Skeletal muscle satellite cell (primary cell): ENCODE measurements at regions not wholly inside any gene's neighbourhood (a gene's known extent, or its start where the extent isn't known, plus 50 kb on each side); places are given as distances from the start of the nearest gene placed in this dataset.
"Not testable (repeated sequence)": the region's sequence is repeated elsewhere in the genome, so short reads cannot be mapped to it uniquely, and the experiment has no call there.

Experiments used
- H3K27me3 ChIP-seq: 2 replicates; pipeline ENCODE4 v1.7.0; 2013; ENCODE audit warnings: low read length; ENCODE audit not compliant: control insufficient read depth, insufficient read depth
- H3K36me3 ChIP-seq: 2 replicates; pipeline ENCODE4 v1.7.0; 2013; ENCODE audit warnings: mild to moderate bottlenecking, control low read depth, low read length; ENCODE audit not compliant: insufficient read depth
- H3K4me1 ChIP-seq: 2 replicates; pipeline ENCODE4 v1.7.0; 2013; ENCODE audit warnings: low read length; ENCODE audit not compliant: control insufficient read depth, insufficient read depth
- H3K4me2 ChIP-seq: 2 replicates; pipeline ENCODE4 v1.7.0; 2013; ENCODE audit warnings: mild to moderate bottlenecking, low read length
- H3K4me3 ChIP-seq: 2 replicates; pipeline ENCODE4 v1.7.0; 2013; ENCODE audit warnings: low read length
- H3K9ac ChIP-seq: 2 replicates; pipeline ENCODE4 v1.7.0; 2013; ENCODE audit warnings: mild to moderate bottlenecking, low read depth, low read length, moderate library complexity
- H3K9me3 ChIP-seq: replicated peaks from 2 replicates; pipeline ENCODE4 v1.7.0; 2013; ENCODE audit warnings: mild to moderate bottlenecking, control low read depth, low read length

DNA sequence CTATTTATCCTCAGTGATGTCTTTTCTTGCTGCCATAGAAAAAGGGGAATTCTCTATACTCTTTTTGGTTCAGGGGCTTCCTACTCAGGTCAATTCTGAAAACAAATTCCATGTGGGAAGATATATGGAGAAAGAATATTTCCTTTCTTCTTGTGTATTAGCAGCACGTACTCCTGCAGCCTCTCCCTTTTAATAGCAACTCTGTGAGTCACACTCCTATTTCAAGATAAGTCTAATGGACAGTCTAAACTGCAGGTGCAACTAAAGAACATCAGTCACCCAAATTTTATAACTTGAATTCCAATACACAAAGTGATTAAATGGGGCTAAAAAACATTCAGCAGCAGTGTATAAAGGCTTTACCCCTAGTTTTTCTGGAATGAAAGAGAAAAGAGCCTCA is 942.2 kb downstream of the CNTNAP5 start:
- H3K9ac ChIP-seq, result no peak overlapping the region
- no peaks in the 10 kb centered on the region for H3K27me3 ChIP-seq
- H3K4me2 ChIP-seq, result no peak overlapping the region
- H3K36me3 ChIP-seq, result no peaks in the 10 kb centered on the region
- H3K4me3 ChIP-seq, result no peak overlapping the region
- no peaks in the 10 kb centered on the region for H3K9me3 ChIP-seq
- no peaks in the 10 kb centered on the region for H3K4me1 ChIP-seq

GRCh38 chr2:124970030-124970429 is 944.9 kb downstream of the CNTNAP5 start:
- Histone ChIP-seq H3K4me1 (no peaks in the 10 kb centered on the region), H3K4me3 (no peak overlapping the region), H3K27me3 (no peaks in the 10 kb centered on the region), H3K4me2 (no peak overlapping the region), H3K9ac (no peak overlapping the region), H3K9me3 (no peaks in the 10 kb centered on the region), H3K36me3 (no peaks in the 10 kb centered on the region)

GRCh38 chr2:124973396-124973795 is 948.3 kb downstream of the CNTNAP5 start:
- Histone ChIP-seq H3K9me3 (peaks cover 2% of the 10 kb centered on the region), H3K4me3 (no peak overlapping the region), H3K9ac (no peak overlapping the region), H3K27me3 (no peaks in the 10 kb centered on the region), H3K4me2 (no peak overlapping the region), H3K4me1 (no peaks in the 10 kb centered on the region), H3K36me3 (no peaks in the 10 kb centered on the region)

DNA sequence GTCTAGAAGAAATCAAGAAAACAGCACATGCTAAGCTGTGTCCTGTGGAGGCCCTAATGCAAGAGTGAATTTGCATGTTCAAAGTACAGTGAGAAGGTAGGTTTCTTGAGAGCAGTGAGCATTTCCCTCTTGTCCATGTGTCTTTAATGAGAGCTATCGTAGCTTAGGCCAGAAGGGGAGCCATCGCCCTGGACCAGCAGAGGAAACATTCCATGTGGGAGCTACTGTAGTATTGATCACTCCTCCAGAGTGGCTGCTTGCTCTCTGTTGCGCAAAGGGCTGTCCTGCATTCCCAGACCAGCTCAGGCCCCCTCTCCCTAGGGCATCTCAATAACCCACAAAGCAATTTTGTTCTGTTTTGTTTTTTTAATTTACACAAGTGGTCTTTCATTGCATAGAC is 950.1 kb downstream of the CNTNAP5 start:
- no peak overlapping the region for H3K4me2 ChIP-seq
- no peak overlapping the region for H3K9ac ChIP-seq
- peaks cover 5% of the 10 kb centered on the region for H3K9me3 ChIP-seq
- H3K4me3 ChIP-seq, result no peak overlapping the region
- no peaks in the 10 kb centered on the region for H3K4me1 ChIP-seq
- no peaks in the 10 kb centered on the region for H3K36me3 ChIP-seq
- no peaks in the 10 kb centered on the region for H3K27me3 ChIP-seq

DNA sequence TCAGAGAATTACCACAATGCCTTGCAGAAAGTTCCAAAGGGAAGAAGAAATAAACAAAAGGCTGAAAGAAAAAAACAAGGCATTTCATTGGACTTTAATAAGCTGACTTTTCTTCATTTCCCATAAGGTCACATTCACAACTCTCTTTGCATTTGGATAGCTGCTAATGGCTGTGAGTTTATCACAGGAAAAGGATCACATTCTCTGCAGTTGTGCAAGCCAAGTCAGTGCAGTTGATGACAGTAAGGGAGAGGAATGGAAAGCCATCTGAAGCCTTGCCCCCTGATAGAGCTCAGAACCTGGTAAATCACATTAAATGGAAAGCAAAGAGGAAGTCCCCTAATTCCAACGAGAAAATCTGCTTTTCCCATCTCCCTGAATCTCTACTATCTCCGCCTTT is 950.6 kb downstream of the CNTNAP5 start:
- no peaks in the 10 kb centered on the region for H3K36me3 ChIP-seq
- H3K9ac ChIP-seq, result no peak overlapping the region
- no peaks in the 10 kb centered on the region for H3K4me1 ChIP-seq
- H3K27me3 ChIP-seq, result no peaks in the 10 kb centered on the region
- H3K4me3 ChIP-seq, result no peak overlapping the region
- no peak overlapping the region for H3K4me2 ChIP-seq
- peaks cover 5% of the 10 kb centered on the region for H3K9me3 ChIP-seq

- no peak overlapping the region for H3K4me3 ChIP-seq
- no peaks in the 10 kb centered on the region for H3K36me3 ChIP-seq
- H3K27me3 ChIP-seq, result no peaks in the 10 kb centered on the region
- no peak overlapping the region for H3K4me2 ChIP-seq
- no peaks in the 10 kb centered on the region for H3K4me1 ChIP-seq
- H3K9me3 ChIP-seq, result peaks cover 12% of the 10 kb centered on the region
- H3K9ac ChIP-seq, result no peak overlapping the region
Observed at GRCh38 chr2:124978597-124978996, 953.5 kb downstream of the CNTNAP5 start.

GRCh38 chr2:124983595-124983994 is 958.5 kb downstream of the CNTNAP5 start:
- Histone ChIP-seq H3K9ac (no peak overlapping the region), H3K36me3 (no peaks in the 10 kb centered on the region), H3K4me1 (no peaks in the 10 kb centered on the region), H3K4me3 (no peak overlapping the region), H3K9me3 (peaks cover 11% of the 10 kb centered on the region), H3K4me2 (no peak overlapping the region), H3K27me3 (no peaks in the 10 kb centered on the region)

DNA sequence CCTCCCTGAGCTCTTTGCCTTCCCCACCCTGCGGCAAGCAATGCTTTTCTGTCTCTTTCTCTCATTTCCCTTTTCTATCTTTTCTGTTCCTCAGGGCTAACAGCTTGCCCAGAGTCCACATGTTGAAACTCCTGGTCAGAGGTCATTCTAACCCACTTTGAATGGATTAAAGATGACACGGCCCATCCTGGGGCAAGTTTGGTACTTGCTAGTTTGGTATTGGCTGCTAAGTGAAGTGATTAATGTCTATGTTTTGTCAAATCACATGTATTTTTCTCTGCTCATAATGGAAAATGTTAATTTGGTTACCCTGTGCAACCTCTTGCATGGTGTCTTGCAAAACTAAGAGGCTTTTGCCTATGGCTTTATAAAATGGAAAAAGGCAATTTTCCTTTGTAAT is 960.2 kb downstream of the CNTNAP5 start:
- H3K4me3 ChIP-seq, result no peak overlapping the region
- H3K4me1 ChIP-seq, result no peaks in the 10 kb centered on the region
- no peaks in the 10 kb centered on the region for H3K27me3 ChIP-seq
- H3K9ac ChIP-seq, result no peak overlapping the region
- H3K9me3 ChIP-seq, result peaks cover 8% of the 10 kb centered on the region
- H3K36me3 ChIP-seq, result no peaks in the 10 kb centered on the region
- H3K4me2 ChIP-seq, result no peak overlapping the region

DNA sequence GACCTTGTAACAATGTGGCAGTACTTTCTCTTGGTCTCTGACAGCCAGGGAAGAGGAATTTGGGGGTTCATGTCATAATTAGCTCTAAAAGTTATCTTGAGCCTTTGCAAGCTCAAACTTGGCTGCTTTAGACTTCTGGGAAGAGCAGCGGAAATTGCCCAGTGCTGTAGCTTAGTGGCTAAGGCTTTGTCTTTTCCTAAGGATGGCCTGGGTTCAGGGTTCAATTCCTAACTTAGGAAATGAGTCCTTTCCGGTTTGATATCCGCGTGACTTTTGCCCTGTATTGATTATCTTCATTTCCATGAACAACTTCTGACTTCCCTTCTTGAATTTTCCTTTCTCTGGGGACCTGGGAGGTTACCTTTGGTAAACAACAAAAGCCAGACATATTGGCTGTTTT is 961.0 kb downstream of the CNTNAP5 start:
- H3K36me3 ChIP-seq, result no peaks in the 10 kb centered on the region
- H3K4me3 ChIP-seq, result no peak overlapping the region
- no peak overlapping the region for H3K4me2 ChIP-seq
- no peaks in the 10 kb centered on the region for H3K27me3 ChIP-seq
- H3K4me1 ChIP-seq, result no peaks in the 10 kb centered on the region
- H3K9me3 ChIP-seq, result peaks cover 8% of the 10 kb centered on the region
- no peak overlapping the region for H3K9ac ChIP-seq

DNA sequence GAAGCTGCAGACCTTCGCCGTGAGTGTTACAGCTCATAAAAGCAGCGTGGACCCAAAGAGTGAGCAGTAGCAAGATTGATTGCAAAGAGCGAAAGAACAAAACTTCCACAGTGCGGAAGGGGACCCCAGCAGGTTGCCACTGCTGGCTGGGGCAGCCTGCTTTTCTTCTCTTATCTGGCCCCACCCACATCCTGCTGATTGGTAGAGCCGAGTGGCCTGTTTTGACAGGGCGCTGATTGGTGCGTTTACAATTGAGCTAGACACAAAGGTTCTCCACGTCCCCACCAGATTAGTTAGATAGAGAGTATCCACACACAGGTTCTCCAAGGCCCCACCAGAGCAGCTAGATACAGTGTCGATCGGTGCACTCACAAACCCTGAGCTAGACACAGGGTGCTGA is 961.8 kb downstream of the CNTNAP5 start:
- not testable (repeated sequence) for H3K4me2 ChIP-seq, H3K4me3 ChIP-seq, H3K9me3 ChIP-seq, H3K4me1 ChIP-seq, H3K36me3 ChIP-seq, H3K9ac ChIP-seq, H3K27me3 ChIP-seq

DNA sequence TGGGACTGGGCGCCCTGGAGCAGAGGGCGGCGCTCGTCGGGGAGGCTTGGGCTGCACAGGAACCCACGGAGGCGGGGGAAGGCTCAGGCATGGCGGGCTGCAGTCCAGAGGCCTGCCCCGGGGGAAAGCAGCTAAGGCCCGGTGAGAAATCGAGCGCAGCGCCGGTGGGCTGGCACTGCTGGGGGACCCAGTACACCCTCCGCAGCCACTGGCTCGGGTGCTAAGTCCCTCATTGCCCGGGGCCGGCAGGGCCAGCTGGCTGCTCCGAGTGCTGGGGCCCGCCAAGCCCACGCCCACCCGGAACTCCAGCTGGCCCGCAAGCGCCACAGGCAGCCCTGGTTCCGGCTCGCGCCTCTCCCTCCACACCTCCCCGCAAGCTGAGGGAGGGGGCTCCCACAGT is 962.3 kb downstream of the CNTNAP5 start:
- not testable (repeated sequence) for H3K9ac ChIP-seq, H3K9me3 ChIP-seq, H3K36me3 ChIP-seq, H3K4me1 ChIP-seq, H3K4me3 ChIP-seq, H3K27me3 ChIP-seq, H3K4me2 ChIP-seq

GRCh38 chr2:124988111-124988510 is 963.0 kb downstream of the CNTNAP5 start:
- no peak overlapping the region for H3K4me3 ChIP-seq
- H3K27me3 ChIP-seq, result no peaks in the 10 kb centered on the region
- H3K4me1 ChIP-seq, result no peaks in the 10 kb centered on the region
- H3K4me2 ChIP-seq, result no peak overlapping the region
- H3K9ac ChIP-seq, result no peak overlapping the region
- H3K9me3 ChIP-seq, result peaks cover 2% of the 10 kb centered on the region
- H3K36me3 ChIP-seq, result no peaks in the 10 kb centered on the region

GRCh38 chr2:124988794-124989193 is 963.7 kb downstream of the CNTNAP5 start:
- peaks cover 2% of the 10 kb centered on the region for H3K9me3 ChIP-seq
- no peaks in the 10 kb centered on the region for H3K36me3 ChIP-seq
- H3K4me2 ChIP-seq, result no peak overlapping the region
- no peaks in the 10 kb centered on the region for H3K27me3 ChIP-seq
- H3K4me1 ChIP-seq, result no peaks in the 10 kb centered on the region
- no peak overlapping the region for H3K4me3 ChIP-seq
- H3K9ac ChIP-seq, result no peak overlapping the region
